Lower lobe of right lung (tissue), 2 donors: ENCODE measurements at regions not wholly inside any gene's neighbourhood (a gene's known extent, or its start where the extent isn't known, plus 50 kb on each side); places are given as distances from the start of the nearest gene placed in this dataset.

ENCODE experiments used
- ATAC-seq, 2 donors: fragments of 200-7000 bp; cut with Tn5 transposase; one replicate each; pipeline ENCODE4 v1.9.1; 2020 to 2022; ENCODE audit warnings: mild to moderate bottlenecking in 2 of 2, moderate library complexity in 2 of 2
- DNase-seq: peaks from one replicate; pipeline ENCODE4 v3.0.0-alpha.2; 2020
- H3K27ac ChIP-seq: fragments of 200-600 bp; one replicate; pipeline ENCODE4 v1.8.0; 2022
- H3K27me3 ChIP-seq: fragments of 200-600 bp; one replicate; pipeline ENCODE4 v1.8.0; 2022; ENCODE audit warnings: low read depth
- H3K36me3 ChIP-seq: fragments of 200-600 bp; one replicate; pipeline ENCODE4 v1.8.0; 2022; ENCODE audit warnings: mild to moderate bottlenecking
- H3K4me1 ChIP-seq: fragments of 200-600 bp; one replicate; pipeline ENCODE4 v1.8.0; 2022
- H3K4me3 ChIP-seq: fragments of 200-600 bp; one replicate; pipeline ENCODE4 v1.8.0; 2022; ENCODE audit warnings: mild to moderate bottlenecking
- H3K9me3 ChIP-seq: fragments of 200-600 bp; one replicate; pipeline ENCODE4 v1.8.0; 2022
- intact Hi-C: fragments of 100-400 bp; cut with DNase I; formaldehyde crosslinking; loops from one replicate; pipeline ENCODE4 v1.11.0; 2022
- TF ChIP-seq, protein P1 (sequence below): fragments of 200-600 bp; IDR thresholded peaks from one replicate; pipeline ENCODE4 v1.8.0; 2022; ENCODE audit warnings: antibody characterized with exemption, mild to moderate bottlenecking
- donor health status: DM: no; HTN: yes; CAD: no; lungs with severe emphysema.

GRCh38 chr2:239553376-239554000 is 152.7 kb upstream of the HDAC4 start:
- TF ChIP-seq, protein P1, sequence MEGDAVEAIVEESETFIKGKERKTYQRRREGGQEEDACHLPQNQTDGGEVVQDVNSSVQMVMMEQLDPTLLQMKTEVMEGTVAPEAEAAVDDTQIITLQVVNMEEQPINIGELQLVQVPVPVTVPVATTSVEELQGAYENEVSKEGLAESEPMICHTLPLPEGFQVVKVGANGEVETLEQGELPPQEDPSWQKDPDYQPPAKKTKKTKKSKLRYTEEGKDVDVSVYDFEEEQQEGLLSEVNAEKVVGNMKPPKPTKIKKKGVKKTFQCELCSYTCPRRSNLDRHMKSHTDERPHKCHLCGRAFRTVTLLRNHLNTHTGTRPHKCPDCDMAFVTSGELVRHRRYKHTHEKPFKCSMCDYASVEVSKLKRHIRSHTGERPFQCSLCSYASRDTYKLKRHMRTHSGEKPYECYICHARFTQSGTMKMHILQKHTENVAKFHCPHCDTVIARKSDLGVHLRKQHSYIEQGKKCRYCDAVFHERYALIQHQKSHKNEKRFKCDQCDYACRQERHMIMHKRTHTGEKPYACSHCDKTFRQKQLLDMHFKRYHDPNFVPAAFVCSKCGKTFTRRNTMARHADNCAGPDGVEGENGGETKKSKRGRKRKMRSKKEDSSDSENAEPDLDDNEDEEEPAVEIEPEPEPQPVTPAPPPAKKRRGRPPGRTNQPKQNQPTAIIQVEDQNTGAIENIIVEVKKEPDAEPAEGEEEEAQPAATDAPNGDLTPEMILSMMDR: no peak
- Histone ChIP-seq H3K4me3 (no peak overlapping the region), H3K4me1 (no peaks in the 10 kb centered on the region), H3K27me3 (no peaks in the 10 kb centered on the region), H3K27ac (no peak overlapping the region), H3K36me3 (no peaks in the 10 kb centered on the region), H3K9me3 (no peaks in the 10 kb centered on the region)
- intact Hi-C loops: no loop called here
- ATAC-seq (no peak), DNase-seq (no peak)

DNA sequence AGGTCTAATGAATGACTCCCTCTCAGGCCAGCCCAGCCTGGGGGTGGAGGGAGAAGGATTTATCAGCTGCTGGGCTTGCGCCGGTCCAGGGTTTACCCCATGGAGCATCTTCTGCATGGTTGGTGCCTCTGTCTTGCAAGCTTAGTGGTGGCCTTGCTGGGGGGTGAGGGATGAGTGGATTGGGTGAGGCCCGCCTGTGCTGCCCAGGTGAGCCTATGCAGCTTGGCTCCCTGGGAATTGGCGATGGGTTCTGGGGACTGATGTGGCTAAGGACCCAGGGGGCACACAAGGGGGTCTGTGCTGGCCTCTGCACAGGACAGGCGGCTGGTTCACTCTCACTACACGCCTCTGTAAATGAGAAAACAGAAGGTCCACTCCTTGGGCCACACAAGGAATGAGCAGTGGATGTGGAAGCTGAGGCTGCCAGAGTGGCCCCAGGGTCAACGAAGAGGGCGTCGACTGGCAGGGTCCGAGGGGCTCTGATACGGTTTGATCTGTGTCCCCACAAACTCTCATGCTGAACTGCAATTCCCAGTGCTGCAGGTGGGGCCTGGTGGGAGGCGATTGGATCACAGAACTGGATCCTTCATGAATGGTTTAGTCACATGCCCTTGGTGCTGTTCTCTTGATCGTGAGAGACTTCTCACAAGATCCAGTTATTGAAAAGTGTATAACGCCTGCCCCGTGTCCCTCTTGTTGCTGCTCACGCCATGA is 151.6 kb upstream of the HDAC4 start:
- no peaks in the 10 kb centered on the region for H3K9me3 ChIP-seq
- no peaks in the 10 kb centered on the region for H3K27me3 ChIP-seq
- no peaks in the 10 kb centered on the region for H3K36me3 ChIP-seq
- ATAC-seq (no peak), DNase-seq (no peak)
- no peak overlapping the region for H3K27ac ChIP-seq
- no peak overlapping the region for H3K4me3 ChIP-seq
- intact Hi-C loops: no loop called here
- H3K4me1 ChIP-seq: no peaks in the 10 kb centered on the region
- TF ChIP-seq, protein P1: no peak

GRCh38 chr2:239551206-239551605 is 150.4 kb upstream of the HDAC4 start:
- Histone ChIP-seq H3K4me3 (no peak overlapping the region), H3K27me3 (no peaks in the 10 kb centered on the region), H3K9me3 (no peaks in the 10 kb centered on the region), H3K27ac (no peak overlapping the region), H3K36me3 (no peaks in the 10 kb centered on the region), H3K4me1 (no peaks in the 10 kb centered on the region)
- intact Hi-C loops: no loop called here
- DNase-seq: no peak
- TF ChIP-seq, protein P1: no peak
- no peak for ATAC-seq

DNA sequence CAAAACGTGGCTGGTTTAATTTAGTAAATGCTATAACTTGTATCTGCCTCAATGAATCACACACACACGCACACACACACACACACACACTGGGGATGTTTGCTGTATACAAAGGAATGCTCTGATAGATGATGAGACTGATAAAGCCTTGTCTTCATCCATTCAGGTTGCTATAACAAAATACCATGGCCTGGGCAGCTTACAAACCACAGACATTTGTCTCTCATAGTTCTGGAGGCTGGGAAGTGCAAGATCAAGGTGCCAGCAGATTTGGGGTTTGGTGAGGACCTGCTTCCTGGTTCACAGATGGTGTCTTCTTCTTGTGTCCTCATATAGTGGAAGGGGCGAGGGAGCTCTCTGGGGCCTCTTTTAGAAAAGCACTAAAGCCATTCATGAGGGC is 149.5 kb upstream of the HDAC4 start:
- TF ChIP-seq, protein P1: no peak
- DNase-seq: no peak
- no peak overlapping the region for H3K27ac ChIP-seq
- H3K4me1 ChIP-seq: no peaks in the 10 kb centered on the region
- intact Hi-C loops: no loop called here
- no peaks in the 10 kb centered on the region for H3K36me3 ChIP-seq
- H3K27me3 ChIP-seq: no peaks in the 10 kb centered on the region
- H3K4me3 ChIP-seq: no peak overlapping the region
- no peaks in the 10 kb centered on the region for H3K9me3 ChIP-seq
- ATAC-seq: no peak

- intact Hi-C loops: no loop called here
- Histone ChIP-seq H3K9me3 (no peaks in the 10 kb centered on the region), H3K4me3 (no peak overlapping the region), H3K27me3 (no peaks in the 10 kb centered on the region), H3K36me3 (no peaks in the 10 kb centered on the region), H3K27ac (no peak overlapping the region), H3K4me1 (no peaks in the 10 kb centered on the region)
- TF ChIP-seq, protein P1: no peak
- no peak for ATAC-seq
- DNase-seq: no peak
Observed at GRCh38 chr2:239549711-239550255, 149.0 kb upstream of the HDAC4 start.
